Neuronal stem cell (in vitro differentiated cells): ENCODE measurements at regions not wholly inside any gene's neighbourhood (a gene's known extent, or its start where the extent isn't known, plus 50 kb on each side); places are given as distances from the start of the nearest gene placed in this dataset.

ENCODE experiments used
- DNase-seq: peaks from one replicate; pipeline ENCODE4 v3.0.0-alpha.2; 2013; ENCODE audit warnings: low spot score
- H2AFZ ChIP-seq: one replicate; pipeline ENCODE4 v1.6.1; 2013; ENCODE audit warnings: mild to moderate bottlenecking, low read length, inconsistent platforms
- H2AK5ac ChIP-seq: 2 replicates; pipeline ENCODE4 v1.6.1; 2013; ENCODE audit warnings: low read depth, mild to moderate bottlenecking, inconsistent platforms, low read length, moderate library complexity, mixed read lengths
- H2BK120ac ChIP-seq: 2 replicates; pipeline ENCODE4 v1.6.1; 2013; ENCODE audit warnings: low read depth, mild to moderate bottlenecking, inconsistent platforms, low read length, moderate library complexity, mixed read lengths
- H2BK12ac ChIP-seq: one replicate; pipeline ENCODE4 v1.6.1; 2013; ENCODE audit warnings: low read length, inconsistent platforms
- H2BK15ac ChIP-seq: 2 replicates; pipeline ENCODE4 v1.6.1; 2013; ENCODE audit warnings: mild to moderate bottlenecking, low read length, inconsistent platforms, mixed read lengths
- H2BK5ac ChIP-seq: one replicate; pipeline ENCODE4 v1.6.1; 2013; ENCODE audit warnings: inconsistent platforms, mild to moderate bottlenecking, low read length, moderate library complexity
- H3K14ac ChIP-seq: one replicate; pipeline ENCODE4 v1.6.1; 2013; ENCODE audit warnings: low read length, inconsistent platforms
- H3K18ac ChIP-seq: 2 replicates; pipeline ENCODE4 v1.6.1; 2013; ENCODE audit warnings: low read length, inconsistent platforms
- H3K23ac ChIP-seq: 2 replicates; pipeline ENCODE4 v1.6.1; 2013; ENCODE audit warnings: low read depth, mild to moderate bottlenecking, mixed read lengths, low read length, inconsistent platforms; ENCODE audit not compliant: poor library complexity
- H3K27ac ChIP-seq: replicated peaks from 3 replicates; pipeline ENCODE4 v1.5.1; 2013; ENCODE audit warnings: low read length, inconsistent platforms
- H3K27me3 ChIP-seq, 3 experiments: 2 replicates each; pipeline ENCODE4 v1.6.1; 2013; ENCODE audit warnings: low read length in 3 of 3, mild to moderate bottlenecking in 2 of 3, inconsistent platforms in 1 of 3, low read depth in 1 of 3, mixed read lengths in 1 of 3, moderate library complexity in 1 of 3; ENCODE audit not compliant: control insufficient read depth in 3 of 3, insufficient read depth in 3 of 3
- H3K36me3 ChIP-seq, 2 donors: replicated peaks in 1 of 2; 2 replicates each; pipeline ENCODE4 v1.6.1; 2013; ENCODE audit warnings: low read length in 2 of 2; ENCODE audit not compliant: control insufficient read depth in 2 of 2, insufficient read depth in 2 of 2
- H3K4ac ChIP-seq: 2 replicates; pipeline ENCODE4 v1.6.1; 2013; ENCODE audit warnings: inconsistent platforms, mild to moderate bottlenecking, low read length, moderate library complexity
- H3K4me1 ChIP-seq, 2 donors: 1 replicate in 1 of 2; 2 replicates in 1 of 2; pipeline ENCODE4 v1.6.1; 2013; ENCODE audit warnings: low read length in 2 of 2, low read depth in 1 of 2; ENCODE audit not compliant: control insufficient read depth in 2 of 2, insufficient read depth in 1 of 2
- H3K4me2 ChIP-seq: one replicate; pipeline ENCODE4 v1.6.1; 2013; ENCODE audit warnings: mild to moderate bottlenecking, low read length, inconsistent platforms; ENCODE audit not compliant: insufficient read depth, poor library complexity, severe bottlenecking
- H3K4me3 ChIP-seq, 2 donors: 2 replicates each; pipeline ENCODE4 v1.5.1; 2013; ENCODE audit warnings: low read length in 2 of 2, mild to moderate bottlenecking in 2 of 2, inconsistent platforms in 1 of 2, moderate library complexity in 1 of 2
- H3K79me1 ChIP-seq: one replicate; pipeline ENCODE4 v1.6.1; 2013; ENCODE audit warnings: low read depth, mild to moderate bottlenecking, inconsistent platforms, low read length, moderate library complexity
- H3K9ac ChIP-seq: one replicate; pipeline ENCODE4 v1.6.1; 2013; ENCODE audit warnings: mild to moderate bottlenecking, low read depth, low read length, inconsistent platforms; ENCODE audit not compliant: poor library complexity
- H3K9me3 ChIP-seq, 2 donors: replicated peaks in 1 of 2; 2 replicates each; pipeline versions ENCODE3 to v1.6.1; 2013; ENCODE audit warnings: low read length in 2 of 2, mild to moderate bottlenecking in 2 of 2, inconsistent platforms in 1 of 2, low read depth in 1 of 2, mixed read lengths in 1 of 2, moderate library complexity in 1 of 2; ENCODE audit not compliant: control insufficient read depth in 2 of 2, insufficient read depth in 1 of 2
- H4K8ac ChIP-seq: one replicate; pipeline ENCODE4 v1.6.1; 2013; ENCODE audit warnings: low read depth, mild to moderate bottlenecking, inconsistent platforms, low read length, moderate library complexity
- H4K91ac ChIP-seq: one replicate; pipeline ENCODE4 v1.6.1; 2013; ENCODE audit warnings: low read length, low read depth, mild to moderate bottlenecking, inconsistent platforms; ENCODE audit not compliant: poor library complexity
- WGBS, 2 donors: extraction: QIAGEN DNeasy Blood & Tissue Kit; methylation state at CpG; one replicate each; pipeline ENCODE4 v1.1.7; 2013; ENCODE audit warnings: missing lambda C conversion rate in 2 of 2, mixed read lengths in 1 of 2; ENCODE audit not compliant: insufficient read length in 2 of 2, insufficient replicate concordance in 1 of 2; ENCODE audit errors: extremely low coverage in 2 of 2; 5-methylcytosine and 5-hydroxymethylcytosine counted together

DNA sequence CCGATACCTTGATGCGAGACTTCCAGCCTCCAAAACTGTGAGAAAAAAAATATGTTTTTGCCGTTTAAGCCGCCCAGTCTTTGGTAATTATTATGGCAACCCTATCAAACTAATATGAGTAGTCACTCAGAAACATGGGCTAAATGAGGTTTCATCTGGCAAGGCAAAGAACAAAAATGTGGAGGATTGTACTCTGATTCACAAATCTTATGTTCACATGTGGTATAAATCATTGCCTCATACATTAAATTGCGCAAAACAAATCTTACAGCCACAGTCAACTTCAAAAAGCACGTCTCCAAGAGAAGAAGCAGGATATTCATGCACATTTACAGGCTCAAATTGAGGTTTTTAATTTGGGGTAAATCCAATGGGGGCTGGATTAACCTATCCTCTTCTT is 1435.4 kb upstream of the LRRTM1 start:
- H3K4me3 ChIP-seq, result no peak overlapping the region
- no peak overlapping the region for H3K9ac ChIP-seq
- no peak overlapping the region for H2BK120ac ChIP-seq
- no peaks in the 10 kb centered on the region for H3K36me3 ChIP-seq
- no peak overlapping the region for H3K18ac ChIP-seq
- H3K4ac ChIP-seq, result no peak overlapping the region
- DNase-seq, result no peak
- H4K8ac ChIP-seq, result no peak overlapping the region
- H2BK5ac ChIP-seq, result no peak overlapping the region
- H2AK5ac ChIP-seq, result no peak overlapping the region
- no CpG with 5 or more reads among the region's 6 CpGs for WGBS, 2 donors
- H3K4me2 ChIP-seq, result no peak overlapping the region
- H3K27ac ChIP-seq, result no peak overlapping the region
- no peaks in the 10 kb centered on the region for H3K79me1 ChIP-seq
- H4K91ac ChIP-seq, result no peak overlapping the region
- H3K27me3 ChIP-seq, result no peaks in the 10 kb centered on the region
- no peak overlapping the region for H2AFZ ChIP-seq
- H3K9me3 ChIP-seq, result no peaks in the 10 kb centered on the region
- no peak overlapping the region for H3K23ac ChIP-seq
- no peak overlapping the region for H2BK12ac ChIP-seq
- H2BK15ac ChIP-seq, result no peak overlapping the region
- H3K4me1 ChIP-seq, result no peaks in the 10 kb centered on the region
- H3K14ac ChIP-seq, result no peak overlapping the region

DNA sequence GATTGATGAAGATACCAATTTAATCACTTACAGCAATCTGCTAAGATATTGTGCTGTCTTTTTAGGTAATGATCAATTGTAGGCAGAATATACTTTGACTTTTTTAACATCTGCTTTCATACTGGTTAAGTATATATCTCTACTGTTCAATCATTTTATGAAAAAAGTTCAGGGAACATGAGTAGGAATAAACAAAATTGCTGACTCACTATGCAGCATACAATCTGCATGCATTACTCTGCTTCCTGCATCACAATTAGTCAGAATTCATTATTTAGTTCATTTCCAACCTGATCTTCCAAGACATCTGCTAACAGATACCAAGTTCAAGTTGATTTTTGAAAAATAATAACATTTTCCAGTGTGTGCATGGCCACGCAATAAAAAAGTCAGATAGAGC is 1430.4 kb upstream of the LRRTM1 start:
- no peaks in the 10 kb centered on the region for H3K9me3 ChIP-seq
- H3K79me1 ChIP-seq, result no peaks in the 10 kb centered on the region
- no peaks in the 10 kb centered on the region for H3K36me3 ChIP-seq
- no peak overlapping the region for H3K4ac ChIP-seq
- H2BK5ac ChIP-seq, result no peak overlapping the region
- H3K23ac ChIP-seq, result no peak overlapping the region
- no peaks in the 10 kb centered on the region for H3K27me3 ChIP-seq
- H3K4me3 ChIP-seq, result no peak overlapping the region
- no peak overlapping the region for H3K9ac ChIP-seq
- H2AK5ac ChIP-seq, result no peak overlapping the region
- DNase-seq, result no peak
- no CpG with 5 or more reads among the region's 1 CpG for WGBS, 2 donors
- no peak overlapping the region for H2BK12ac ChIP-seq
- no peak overlapping the region for H2AFZ ChIP-seq
- H2BK15ac ChIP-seq, result no peak overlapping the region
- no peak overlapping the region for H3K14ac ChIP-seq
- no peak overlapping the region for H3K27ac ChIP-seq
- no peak overlapping the region for H2BK120ac ChIP-seq
- no peak overlapping the region for H4K8ac ChIP-seq
- no peak overlapping the region for H4K91ac ChIP-seq
- H3K4me1 ChIP-seq, result no peaks in the 10 kb centered on the region
- H3K18ac ChIP-seq, result no peak overlapping the region
- no peak overlapping the region for H3K4me2 ChIP-seq

DNA sequence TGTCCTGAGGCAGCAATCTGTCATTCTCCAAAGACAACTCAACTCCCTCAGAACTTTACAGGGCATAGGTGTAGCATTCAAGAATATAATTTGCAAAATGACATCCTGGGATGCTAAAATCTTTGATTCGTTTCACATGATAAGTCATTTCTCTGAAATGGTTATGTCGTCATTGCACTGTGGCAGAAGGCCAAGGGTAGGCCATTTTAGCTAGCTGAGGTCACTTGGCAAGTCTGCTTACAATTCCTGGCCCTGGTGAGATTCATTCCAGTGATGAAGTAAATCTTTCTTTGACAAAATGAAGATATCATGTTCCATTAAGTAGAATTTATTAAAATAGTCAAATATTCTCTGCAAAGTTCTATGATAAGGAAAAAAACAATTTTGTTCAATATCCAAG is 1410.3 kb upstream of the LRRTM1 start:
- no peak overlapping the region for H3K4me2 ChIP-seq
- no peak overlapping the region for H3K4me3 ChIP-seq
- no CpG with 5 or more reads among the region's 2 CpGs for WGBS, 2 donors
- no peaks in the 10 kb centered on the region for H3K9me3 ChIP-seq
- H3K18ac ChIP-seq, result no peak overlapping the region
- no peak overlapping the region for H3K23ac ChIP-seq
- no peak overlapping the region for H2AFZ ChIP-seq
- H3K27ac ChIP-seq, result no peak overlapping the region
- H2BK120ac ChIP-seq, result no peak overlapping the region
- H2AK5ac ChIP-seq, result no peak overlapping the region
- H3K9ac ChIP-seq, result no peak overlapping the region
- no peak overlapping the region for H2BK15ac ChIP-seq
- no peaks in the 10 kb centered on the region for H3K4me1 ChIP-seq
- no peak overlapping the region for H4K91ac ChIP-seq
- no peak for DNase-seq
- H2BK12ac ChIP-seq, result no peak overlapping the region
- no peaks in the 10 kb centered on the region for H3K27me3 ChIP-seq
- H2BK5ac ChIP-seq, result no peak overlapping the region
- no peak overlapping the region for H3K14ac ChIP-seq
- no peak overlapping the region for H3K4ac ChIP-seq
- no peaks in the 10 kb centered on the region for H3K36me3 ChIP-seq
- no peak overlapping the region for H4K8ac ChIP-seq
- no peaks in the 10 kb centered on the region for H3K79me1 ChIP-seq

DNA sequence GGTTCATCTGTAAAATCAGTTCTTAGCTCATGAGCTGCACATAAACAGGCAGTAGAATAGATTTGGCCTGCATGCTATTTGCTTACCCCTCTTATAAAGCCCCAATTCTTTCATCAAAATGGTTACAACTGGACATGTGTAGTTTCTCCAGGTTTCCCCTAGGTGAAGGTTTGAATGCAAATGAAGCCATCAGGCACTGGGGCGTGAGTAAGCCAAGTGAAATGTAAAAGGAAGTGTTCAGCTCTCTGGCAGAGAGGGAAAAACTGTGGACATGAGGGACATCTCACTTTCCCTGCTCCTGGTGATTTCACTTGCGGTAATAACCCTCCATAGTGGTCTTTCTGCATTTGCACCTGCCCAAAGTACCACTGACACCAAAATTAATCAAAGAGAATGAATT is 1402.3 kb upstream of the LRRTM1 start:
- Histone ChIP-seq H3K27me3 (no peaks in the 10 kb centered on the region), H3K9ac (no peak overlapping the region), H2BK12ac (no peak overlapping the region), H3K36me3 (no peaks in the 10 kb centered on the region), H3K14ac (no peak overlapping the region), H3K4me1 (no peaks in the 10 kb centered on the region), H3K4ac (no peak overlapping the region), H4K8ac (no peak overlapping the region), H3K9me3 (no peaks in the 10 kb centered on the region), H2BK15ac (no peak overlapping the region), H3K4me3 (no peak overlapping the region), H2AK5ac (no peak overlapping the region), H3K4me2 (no peak overlapping the region), H2AFZ (no peak overlapping the region), H2BK120ac (no peak overlapping the region), H3K18ac (no peak overlapping the region), H4K91ac (no peak overlapping the region), H3K79me1 (no peaks in the 10 kb centered on the region), H2BK5ac (no peak overlapping the region), H3K23ac (no peak overlapping the region), H3K27ac (no peak overlapping the region)
- WGBS, 2 donors, result no CpG with 5 or more reads among the region's 2 CpGs
- DNase-seq, result no peak
